Gastroesophageal sphincter (tissue), 3 donors: ENCODE measurements at regions not wholly inside any gene's neighbourhood (a gene's known extent, or its start where the extent isn't known, plus 50 kb on each side); places are given as distances from the start of the nearest gene placed in this dataset.

Experiments used
- POLR2A ChIP-seq, 2 donors: fragments of 450-650 bp; IDR thresholded peaks; one replicate each; pipeline ENCODE4 v1.6.1; 2017; ENCODE audit warnings: antibody characterized with exemption in 2 of 2, mild to moderate bottlenecking in 2 of 2, moderate library complexity in 1 of 2
- TF ChIP-seq, protein P1 (sequence below), 4 experiments: fragments of 200-600 bp in 2 of 4; fragments of 450-650 bp in 2 of 4; sonication (generic) in 1 of 4; IDR thresholded peaks; one replicate each; pipeline ENCODE4 v1.5.1; 2017 to 2019; ENCODE audit warnings: antibody characterized with exemption in 4 of 4, mild to moderate bottlenecking in 2 of 4, moderate library complexity in 2 of 4

DNA sequence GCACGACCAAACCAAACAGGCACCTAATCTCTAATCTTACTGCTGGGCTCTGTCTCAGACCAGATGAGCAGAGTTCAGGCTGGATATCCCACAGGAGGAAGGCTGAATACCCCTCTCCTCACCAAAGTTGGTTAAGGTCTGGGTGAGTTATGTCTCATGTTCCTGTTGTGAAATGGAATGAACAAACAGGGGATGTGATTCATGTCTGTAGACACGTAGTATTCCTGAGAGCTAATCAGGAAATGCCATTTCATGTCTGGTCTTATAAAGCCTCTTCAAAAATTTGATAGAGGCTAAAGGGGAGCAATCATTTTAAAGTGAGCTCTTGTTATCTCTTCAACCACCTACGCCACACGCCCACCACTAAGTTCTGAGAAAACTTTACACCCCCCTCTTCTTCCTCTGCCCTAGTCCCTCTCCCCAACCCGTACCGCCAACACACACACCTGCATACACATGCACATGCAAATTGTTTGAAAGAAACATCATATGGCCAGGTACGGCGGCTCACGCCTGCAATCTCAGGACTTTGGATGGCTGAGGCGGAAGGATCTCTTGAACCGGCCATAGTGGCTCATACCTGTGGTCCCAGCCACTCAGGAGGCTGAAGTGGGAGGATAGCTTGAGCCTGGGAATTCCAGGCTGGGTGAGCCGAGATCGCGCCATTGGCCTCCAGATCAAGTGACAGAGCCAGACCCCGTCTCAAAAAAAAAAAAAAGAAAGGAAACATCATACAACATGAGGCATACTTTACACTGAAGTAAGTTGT is 69.8 kb upstream of the RAI14 start:
- TF ChIP-seq, protein P1, sequence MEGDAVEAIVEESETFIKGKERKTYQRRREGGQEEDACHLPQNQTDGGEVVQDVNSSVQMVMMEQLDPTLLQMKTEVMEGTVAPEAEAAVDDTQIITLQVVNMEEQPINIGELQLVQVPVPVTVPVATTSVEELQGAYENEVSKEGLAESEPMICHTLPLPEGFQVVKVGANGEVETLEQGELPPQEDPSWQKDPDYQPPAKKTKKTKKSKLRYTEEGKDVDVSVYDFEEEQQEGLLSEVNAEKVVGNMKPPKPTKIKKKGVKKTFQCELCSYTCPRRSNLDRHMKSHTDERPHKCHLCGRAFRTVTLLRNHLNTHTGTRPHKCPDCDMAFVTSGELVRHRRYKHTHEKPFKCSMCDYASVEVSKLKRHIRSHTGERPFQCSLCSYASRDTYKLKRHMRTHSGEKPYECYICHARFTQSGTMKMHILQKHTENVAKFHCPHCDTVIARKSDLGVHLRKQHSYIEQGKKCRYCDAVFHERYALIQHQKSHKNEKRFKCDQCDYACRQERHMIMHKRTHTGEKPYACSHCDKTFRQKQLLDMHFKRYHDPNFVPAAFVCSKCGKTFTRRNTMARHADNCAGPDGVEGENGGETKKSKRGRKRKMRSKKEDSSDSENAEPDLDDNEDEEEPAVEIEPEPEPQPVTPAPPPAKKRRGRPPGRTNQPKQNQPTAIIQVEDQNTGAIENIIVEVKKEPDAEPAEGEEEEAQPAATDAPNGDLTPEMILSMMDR (IDR thresholded peaks at IDR 0.05) = no peak
- TF ChIP-seq POLR2A (IDR thresholded peaks at IDR 0.05) = no peak
